Left lung (tissue), 4 donors: ENCODE measurements at regions not wholly inside any gene's neighbourhood (a gene's known extent, or its start where the extent isn't known, plus 50 kb on each side); places are given as distances from the start of the nearest gene placed in this dataset.
A peak's percentile ranks its signal among the peaks of the same experiment; 100 is the strongest.

Experiments
- ATAC-seq: fragments of 200-7000 bp; cut with Tn5 transposase; one replicate; pipeline ENCODE4 v1.9.1; 2020; ENCODE audit warnings: moderate library complexity
- DNase-seq, 4 donors: peaks; one replicate each; pipeline ENCODE4 v3.0.0-alpha.2; 2013 to 2020
- H3K27ac ChIP-seq, 2 donors: fragments of 200-600 bp; sonication (generic) in 1 of 2; one replicate each; pipeline versions ENCODE4 v1.5.0 to v1.8.0; 2020 to 2021
- H3K27me3 ChIP-seq, 2 donors: fragments of 200-600 bp; sonication (generic) in 1 of 2; one replicate each; pipeline versions ENCODE4 v1.5.0 to v1.8.0; 2020 to 2021
- H3K36me3 ChIP-seq, 2 donors: fragments of 200-600 bp; sonication (generic) in 1 of 2; one replicate each; pipeline versions ENCODE4 v1.5.0 to v1.8.0; 2020 to 2021
- H3K4me1 ChIP-seq, 2 donors: fragments of 200-600 bp; one replicate each; pipeline ENCODE4 v1.8.0; 2021
- H3K4me3 ChIP-seq, 2 donors: fragments of 200-600 bp; sonication (generic) in 1 of 2; one replicate each; pipeline versions ENCODE4 v1.5.0 to v1.8.0; 2020 to 2021; ENCODE audit warnings: mild to moderate bottlenecking in 1 of 2
- H3K9me3 ChIP-seq, 2 donors: fragments of 200-600 bp; sonication (generic) in 1 of 2; one replicate each; pipeline versions ENCODE4 v1.5.0 to v1.8.0; 2020 to 2021
- CTCF ChIP-seq, 2 donors: fragments of 200-600 bp; sonication (generic) in 1 of 2; IDR thresholded peaks; one replicate each; pipeline versions ENCODE4 v1.5.0 to v1.8.0; 2021; ENCODE audit warnings: antibody characterized with exemption in 2 of 2
- intact Hi-C, 2 donors: fragments of 100-400 bp; cut with DNase I; formaldehyde crosslinking; loops; one replicate each; pipeline versions ENCODE4 v1.11.2 to v1.14.2; 2022
- donor health status: DM: no; HTN: yes; CAD: no.
- donor health status: DM: no; HTN: no; CAD: no.

- Histone ChIP-seq H3K4me1 (peaks cover 0 to 6% of the 10 kb centered on the region in 2 donors), H3K27ac (peak overlapping the region in 1 of 2 donors; percentile 51), H3K27me3 (no peaks in the 10 kb centered on the region), H3K4me3 (no peak overlapping the region), H3K36me3 (no peaks in the 10 kb centered on the region), H3K9me3 (peaks cover 0 to 8% of the 10 kb centered on the region in 2 donors)
- ATAC-seq (peak; percentile 29), DNase-seq (no peak)
- TF ChIP-seq CTCF (IDR thresholded peaks at IDR 0.05) = no peak
- intact Hi-C loops = no loop called here
Measured at GRCh38 chr6:140486450-140487361, 1112.3 kb upstream of the CITED2 start.

DNA sequence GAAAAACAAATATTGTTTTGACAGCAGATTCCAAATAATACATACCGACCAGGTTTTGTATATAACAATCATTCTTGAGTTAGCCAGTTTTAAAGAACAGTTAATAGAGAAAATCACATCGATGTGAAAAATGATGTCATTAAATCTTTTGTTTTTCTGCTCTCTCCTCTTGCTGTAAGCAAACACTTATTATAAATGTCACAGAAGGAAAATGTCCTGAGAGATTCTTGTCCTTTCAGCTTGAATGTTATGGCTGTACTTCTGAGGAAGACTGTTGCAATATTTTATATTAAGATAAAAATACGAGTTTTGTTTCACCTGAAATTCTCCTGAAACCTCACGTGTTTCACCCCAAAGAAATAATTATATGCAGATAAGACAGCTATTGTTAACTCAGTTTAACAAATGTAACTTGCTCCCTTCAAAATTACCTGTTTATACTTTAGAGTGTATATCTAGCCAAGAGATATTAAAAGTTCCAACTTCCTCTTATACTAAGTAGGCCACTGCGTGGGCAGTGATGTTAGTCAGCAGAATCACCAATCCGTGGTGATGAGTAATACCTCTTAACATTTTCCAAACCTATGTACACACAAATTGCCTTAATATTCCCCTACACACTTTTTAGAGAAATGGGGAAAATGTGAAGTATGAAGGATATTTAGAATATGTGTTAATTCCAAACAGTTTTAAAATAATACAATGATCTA, 1111.4 kb upstream of the CITED2 start:
- Histone ChIP-seq H3K4me3 (no peak overlapping the region), H3K4me1 (peaks cover 0 to 6% of the 10 kb centered on the region in 2 donors), H3K27ac (peak overlapping the region; percentile 14 to 51), H3K27me3 (no peaks in the 10 kb centered on the region), H3K9me3 (peaks cover 0 to 8% of the 10 kb centered on the region in 2 donors), H3K36me3 (no peaks in the 10 kb centered on the region)
- TF ChIP-seq CTCF (IDR thresholded peaks at IDR 0.05) = no peak
- ATAC-seq (peak; percentile 96), DNase-seq (peak in 1 of 4 donors; percentile 55)
- intact Hi-C loops = no loop called here

DNA sequence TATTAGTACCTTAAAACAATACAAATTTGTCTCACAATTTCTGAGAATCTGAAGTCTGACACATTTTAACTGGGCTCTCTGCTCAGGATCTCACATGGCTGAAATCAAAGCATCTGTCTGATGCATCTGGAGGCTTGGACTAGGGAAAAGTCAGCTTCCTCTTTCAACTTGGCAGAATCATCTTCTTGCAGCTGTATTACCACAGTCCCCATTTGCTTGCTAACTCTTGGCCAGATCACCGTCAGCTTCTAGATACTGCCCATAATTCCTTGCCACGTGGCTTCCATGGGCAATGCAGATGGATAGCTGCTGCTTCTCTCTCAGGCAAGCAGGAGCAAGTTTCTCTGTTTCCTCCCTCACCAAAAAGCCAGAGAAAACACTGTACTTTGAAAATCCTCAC, 1106.4 kb upstream of the CITED2 start:
- no peak for TF ChIP-seq CTCF (IDR thresholded peaks at IDR 0.05)
- Histone ChIP-seq H3K9me3 (no peaks in the 10 kb centered on the region), H3K36me3 (no peaks in the 10 kb centered on the region), H3K27ac (no peak overlapping the region), H3K4me1 (no peaks in the 10 kb centered on the region), H3K27me3 (no peaks in the 10 kb centered on the region), H3K4me3 (no peak overlapping the region)
- ATAC-seq (no peak), DNase-seq (peak in 2 of 4 donors; percentile 25 to 54)
- intact Hi-C loops = no loop called here

DNA sequence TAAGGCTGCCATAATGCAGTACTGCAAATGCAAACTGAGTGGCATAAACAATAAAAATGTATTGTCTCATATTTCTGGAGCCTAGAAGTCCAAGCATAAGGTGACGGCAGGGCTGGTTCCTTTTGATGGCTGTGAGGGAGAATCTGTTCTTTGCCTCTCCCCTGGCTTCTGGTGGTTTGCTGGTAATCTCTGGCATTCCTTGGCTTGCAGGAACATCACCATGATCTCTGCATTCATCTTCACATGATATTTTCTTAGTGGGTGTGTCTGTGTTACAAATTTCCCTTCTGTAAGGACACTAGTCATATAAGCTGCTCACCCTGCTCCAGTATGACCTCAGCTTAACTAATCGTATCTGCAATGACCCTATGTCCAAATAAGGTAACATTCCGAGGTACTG, 1104.2 kb upstream of the CITED2 start:
- intact Hi-C loops = no loop called here
- H3K4me3 ChIP-seq = no peak overlapping the region
- DNase-seq (no peak), ATAC-seq (no peak)
- no peak overlapping the region for H3K27ac ChIP-seq
- no peaks in the 10 kb centered on the region for H3K27me3 ChIP-seq
- no peak for TF ChIP-seq CTCF (IDR thresholded peaks at IDR 0.05)
- no peaks in the 10 kb centered on the region for H3K36me3 ChIP-seq
- no peaks in the 10 kb centered on the region for H3K4me1 ChIP-seq
- H3K9me3 ChIP-seq = no peaks in the 10 kb centered on the region

DNA sequence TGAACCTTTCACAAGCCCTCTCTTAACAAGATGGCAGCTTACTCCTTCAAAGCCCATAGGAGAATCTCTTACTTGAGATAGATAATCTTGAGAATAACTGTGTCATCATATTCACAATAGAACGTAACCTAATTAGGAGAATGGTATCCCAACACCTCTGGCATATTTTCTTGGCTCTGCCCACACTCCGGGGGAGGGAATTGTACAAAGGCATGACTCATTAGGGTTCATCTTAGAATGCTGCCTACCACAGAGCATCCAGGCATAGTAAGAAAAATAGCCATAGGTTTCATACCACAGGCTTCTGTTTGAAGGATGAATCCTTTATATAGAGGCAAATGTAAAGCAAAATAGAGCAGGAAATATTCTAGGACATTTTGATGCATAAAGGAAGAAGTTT, 1100.6 kb upstream of the CITED2 start:
- DNase-seq = no peak
- intact Hi-C loops = no loop called here
- Histone ChIP-seq H3K27ac (no peak overlapping the region), H3K9me3 (no peaks in the 10 kb centered on the region), H3K4me3 (no peak overlapping the region), H3K36me3 (no peaks in the 10 kb centered on the region), H3K4me1 (no peaks in the 10 kb centered on the region), H3K27me3 (no peaks in the 10 kb centered on the region)
- no peak for ATAC-seq
- TF ChIP-seq CTCF (IDR thresholded peaks at IDR 0.05) = no peak
